ENCODE measurements at regions not wholly inside any gene's neighbourhood (a gene's known extent, or its start where the extent isn't known, plus 50 kb on each side); places are given as distances from the start of the nearest gene placed in this dataset.

GRCh38 chr10:90222939-90223338, 521.5 kb downstream of the KIF20B start:
- FAIRE-seq: no peak

GRCh38 chr10:90224791-90225566, 523.6 kb downstream of the KIF20B start:
- Mint-ChIP-seq H3K27me3 (ENCODE audit: low read depth, unreplicated experiment) (no peaks in the 10 kb centered on the region), H3K27ac (ENCODE audit: unreplicated experiment) (no peak overlapping the region), H3K4me1 (ENCODE audit: low read depth, unreplicated experiment) (peaks cover 16% of the 10 kb centered on the region), H3K9me3 (ENCODE audit: unreplicated experiment) (no peaks in the 10 kb centered on the region), H3K36me3 (ENCODE audit: low read depth, unreplicated experiment) (no peaks in the 10 kb centered on the region), H3K4me3 (ENCODE audit: unreplicated experiment) (no peak overlapping the region)
- no peaks in the 10 kb centered on the region for H3K79me2 ChIP-seq (ENCODE audit: insufficient read depth, low read length)
- TF ChIP-seq CTCF (IDR thresholded peaks at IDR 0.05; ENCODE audit: insufficient read depth, low read depth, low read length) (no peak), EZH2 (IDR thresholded peaks at IDR 0.05; ENCODE audit: insufficient read depth, low read length) (no peak)
- H3K27me3 ChIP-seq (ENCODE audit: insufficient read depth, low read length): no peaks in the 10 kb centered on the region
- no peak overlapping the region for H2AFZ ChIP-seq (ENCODE audit: low read depth, low read length)
- no peak overlapping the region for H3K27ac ChIP-seq (ENCODE audit: low read depth, low read length)
- no peak overlapping the region for H3K4me2 ChIP-seq (ENCODE audit: low read length)
- no peaks in the 10 kb centered on the region for H3K36me3 ChIP-seq (ENCODE audit: insufficient read depth, low read length)
- no peak overlapping the region for H3K9ac ChIP-seq (ENCODE audit: low read length)
- H3K4me1 ChIP-seq (ENCODE audit: insufficient read depth, low read length): peaks cover 17% of the 10 kb centered on the region
- no peak overlapping the region for H3K4me3 ChIP-seq (ENCODE audit: insufficient read depth, low read depth, low read length)
- DNase-seq (ENCODE audit: low read depth) (no peak), FAIRE-seq (no peak)
- H3K9me3 ChIP-seq (ENCODE audit: insufficient read depth, low read depth, low read length): no peaks in the 10 kb centered on the region
- no peaks in the 10 kb centered on the region for H4K20me1 ChIP-seq (ENCODE audit: insufficient read depth, low read length)

More at GRCh38 chr10:90222939-90223338, 521.5 kb downstream of the KIF20B start:
- peak overlapping the region; percentile 24 for H3K27ac ChIP-seq (ENCODE audit: low read depth, low read length)
- no peaks in the 10 kb centered on the region for H3K27me3 ChIP-seq (ENCODE audit: insufficient read depth, low read length)
- H2AFZ ChIP-seq (ENCODE audit: low read depth, low read length): no peak overlapping the region
- H3K9ac ChIP-seq (ENCODE audit: low read length): no peak overlapping the region
- Mint-ChIP-seq H3K27ac (ENCODE audit: unreplicated experiment) (peak overlapping the region; percentile 88), H3K4me1 (ENCODE audit: low read depth, unreplicated experiment) (peaks cover 16% of the 10 kb centered on the region), H3K36me3 (ENCODE audit: low read depth, unreplicated experiment) (no peaks in the 10 kb centered on the region), H3K27me3 (ENCODE audit: low read depth, unreplicated experiment) (no peaks in the 10 kb centered on the region), H3K4me3 (ENCODE audit: unreplicated experiment) (no peak overlapping the region), H3K9me3 (ENCODE audit: unreplicated experiment) (no peaks in the 10 kb centered on the region)
- TF ChIP-seq EZH2 (IDR thresholded peaks at IDR 0.05; ENCODE audit: insufficient read depth, low read length): no peak
- TF ChIP-seq CTCF (IDR thresholded peaks at IDR 0.05; ENCODE audit: insufficient read depth, low read depth, low read length): no peak
- H3K4me2 ChIP-seq (ENCODE audit: low read length): no peak overlapping the region
- H3K79me2 ChIP-seq (ENCODE audit: insufficient read depth, low read length): no peaks in the 10 kb centered on the region
- no peak for DNase-seq (ENCODE audit: low read depth)
- H3K9me3 ChIP-seq (ENCODE audit: insufficient read depth, low read depth, low read length): no peaks in the 10 kb centered on the region
- peaks cover 17% of the 10 kb centered on the region for H3K4me1 ChIP-seq (ENCODE audit: insufficient read depth, low read length)
- H3K4me3 ChIP-seq (ENCODE audit: insufficient read depth, low read depth, low read length): no peak overlapping the region
- H3K36me3 ChIP-seq (ENCODE audit: insufficient read depth, low read length): no peaks in the 10 kb centered on the region
- H4K20me1 ChIP-seq (ENCODE audit: insufficient read depth, low read length): no peaks in the 10 kb centered on the region

GRCh38 chr10:90226517-90226916, 525.1 kb downstream of the KIF20B start:
- Histone ChIP-seq H3K4me2 (ENCODE audit: low read length) (no peak overlapping the region), H2AFZ (ENCODE audit: low read depth, low read length) (no peak overlapping the region), H3K9me3 (ENCODE audit: insufficient read depth, low read depth, low read length) (no peaks in the 10 kb centered on the region), H4K20me1 (ENCODE audit: insufficient read depth, low read length) (no peaks in the 10 kb centered on the region), H3K9ac (ENCODE audit: low read length) (no peak overlapping the region), H3K27me3 (ENCODE audit: insufficient read depth, low read length) (no peaks in the 10 kb centered on the region), H3K79me2 (ENCODE audit: insufficient read depth, low read length) (no peaks in the 10 kb centered on the region), H3K4me1 (ENCODE audit: insufficient read depth, low read length) (peaks cover 17% of the 10 kb centered on the region), H3K27ac (ENCODE audit: low read depth, low read length) (peak overlapping the region; percentile 82), H3K4me3 (ENCODE audit: insufficient read depth, low read depth, low read length) (no peak overlapping the region), H3K36me3 (ENCODE audit: insufficient read depth, low read length) (no peaks in the 10 kb centered on the region)
- Mint-ChIP-seq H3K27ac (ENCODE audit: unreplicated experiment) (no peak overlapping the region), H3K9me3 (ENCODE audit: unreplicated experiment) (no peaks in the 10 kb centered on the region), H3K4me1 (ENCODE audit: low read depth, unreplicated experiment) (peaks cover 16% of the 10 kb centered on the region), H3K27me3 (ENCODE audit: low read depth, unreplicated experiment) (no peaks in the 10 kb centered on the region), H3K36me3 (ENCODE audit: low read depth, unreplicated experiment) (no peaks in the 10 kb centered on the region), H3K4me3 (ENCODE audit: unreplicated experiment) (no peak overlapping the region)
- peak; percentile 53 for DNase-seq (ENCODE audit: low read depth)
- no peak for FAIRE-seq
- TF ChIP-seq EZH2 (IDR thresholded peaks at IDR 0.05; ENCODE audit: insufficient read depth, low read length) (no peak), CTCF (IDR thresholded peaks at IDR 0.05; ENCODE audit: insufficient read depth, low read depth, low read length) (no peak)
